ENCODE measurements at regions not wholly inside any gene's neighbourhood (a gene's known extent, or its start where the extent isn't known, plus 50 kb on each side); places are given as distances from the start of the nearest gene placed in this dataset.

GRCh38 chr18:73782405-73782804 is 365.2 kb downstream of the FBXO15 start:
- no peak overlapping the region for H3K27ac ChIP-seq (ENCODE audit: low read depth, low read length)
- no peaks in the 10 kb centered on the region for H3K4me1 ChIP-seq (ENCODE audit: control insufficient read depth in 1 of 2, insufficient read depth in 2 of 2, low read length in 2 of 2)
- no peaks in the 10 kb centered on the region for H3K79me2 ChIP-seq (ENCODE audit: insufficient read depth, low read length)
- DNase-seq (ENCODE audit: low read depth, low spot score): no peak
- H3K9ac ChIP-seq (ENCODE audit: low read length): no peak overlapping the region
- no TSS peak for BruUV-seq (replicated peaks)
- H3K4me3 ChIP-seq (replicated peaks in 1 of 2; ENCODE audit: low read depth in 1 of 2, low read length in 2 of 2): no peak overlapping the region
- RAD21 ChIA-PET (ENCODE audit: low non-redundant PET in 1 of 2, low total read pairs in 2 of 2, uncharacterized antibody in 2 of 2, unreplicated experiment in 2 of 2): no interaction called here
- TF ChIP-seq ZFX (IDR thresholded peaks at IDR 0.05) (no peak), CBX3 (IDR thresholded peaks at IDR 0.05; ENCODE audit: low read depth) (no peak), RAD21 (IDR thresholded peaks at IDR 0.05; ENCODE audit: low read depth) (no peak), EZH2phosphoT487 (IDR thresholded peaks at IDR 0.05; ENCODE audit: borderline replicate concordance) (no peak), EZH2 (IDR thresholded peaks at IDR 0.05) (no peak), ZBTB33 (IDR thresholded peaks at IDR 0.05; ENCODE audit: extremely low read depth, insufficient replicate concordance, low read length) (no peak), SIN3A (IDR thresholded peaks at IDR 0.05; ENCODE audit: low read depth) (no peak), YY1 (IDR thresholded peaks at IDR 0.05; ENCODE audit: extremely low read depth, insufficient replicate concordance, low read depth, low read length) (no peak), FOSL1 (IDR thresholded peaks at IDR 0.05; ENCODE audit: low read depth) (no peak), REST (IDR thresholded peaks at IDR 0.05; ENCODE audit: low read depth) (no peak), MAX (IDR thresholded peaks at IDR 0.05) (no peak)
- POLR2A ChIA-PET: no interaction called here
- H3K4me2 ChIP-seq (ENCODE audit: low read length): no peak overlapping the region
- intact Hi-C loops (cut with micrococcal nuclease): no loop called here
- no peaks in the 10 kb centered on the region for H3K9me2 ChIP-seq (ENCODE audit: insufficient read depth)
- H3K9me3 ChIP-seq (ENCODE audit: control insufficient read depth in 1 of 2, insufficient read depth in 1 of 2, low read depth in 1 of 2, low read length in 2 of 2): peaks cover 4 to 12% of the 10 kb centered on the region in 2 experiments; a peak in 2 of 4 replicates
- no peaks in the 10 kb centered on the region; a peak in 1 of 4 replicates for H3K36me3 ChIP-seq (ENCODE audit: control insufficient read depth in 1 of 2, insufficient read depth in 2 of 2, low read length in 2 of 2)
- no peak for ATAC-seq
- H4K20me1 ChIP-seq (ENCODE audit: insufficient read depth): no peaks in the 10 kb centered on the region
- H3K27me3 ChIP-seq (ENCODE audit: insufficient read depth, low read length): no peaks in the 10 kb centered on the region
- CTCF ChIA-PET: no interaction called here
- no peak overlapping the region for H2AFZ ChIP-seq (ENCODE audit: low read depth, low read length, poor library complexity, severe bottlenecking)
